ENCODE measurements at regions not wholly inside any gene's neighbourhood (a gene's known extent, or its start where the extent isn't known, plus 50 kb on each side); places are given as distances from the start of the nearest gene placed in this dataset.

- TF ChIP-seq CTCF (conservative IDR thresholded peaks at IDR 0.05; ENCODE audit: low read length) (no peak), EZH2phosphoT487 (IDR thresholded peaks at IDR 0.05; ENCODE audit: borderline replicate concordance, low read depth, low read length) (no peak)
Observed at GRCh38 chrX:83339724-83340123, 168.4 kb upstream of the POU3F4 start.
